ENCODE measurements at regions not wholly inside any gene's neighbourhood (a gene's known extent, or its start where the extent isn't known, plus 50 kb on each side); places are given as distances from the start of the nearest gene placed in this dataset.

- peak; percentile 32 for TF ChIP-seq CTCF (IDR thresholded peaks at IDR 0.05; ENCODE audit: low read depth, low read length)
- DNase-seq (ENCODE audit: extremely low read depth, low read depth): no peak
Measured at GRCh38 chr1:239952348-239953308, 139.1 kb upstream of the FMN2 start.

- DNase-seq (ENCODE audit: extremely low read depth, low read depth): no peak
- TF ChIP-seq CTCF (IDR thresholded peaks at IDR 0.05; ENCODE audit: low read depth, low read length): no peak
Measured at GRCh38 chr1:239954836-239955235, 136.8 kb upstream of the FMN2 start.

- TF ChIP-seq CTCF (IDR thresholded peaks at IDR 0.05; ENCODE audit: low read depth, low read length): no peak
Measured at GRCh38 chr1:239955431-239955830, 136.3 kb upstream of the FMN2 start.

GRCh38 chr1:239956263-239956662 is 135.4 kb upstream of the FMN2 start:
- no peak for DNase-seq (ENCODE audit: extremely low read depth, low read depth)

More at GRCh38 chr1:239955431-239955830, 136.3 kb upstream of the FMN2 start:
- DNase-seq (ENCODE audit: extremely low read depth, low read depth): no peak

GRCh38 chr1:239958063-239958462 is 133.6 kb upstream of the FMN2 start:
- DNase-seq (ENCODE audit: extremely low read depth, low read depth): no peak
- TF ChIP-seq CTCF (IDR thresholded peaks at IDR 0.05; ENCODE audit: low read depth, low read length): no peak

More at GRCh38 chr1:239956263-239956662, 135.4 kb upstream of the FMN2 start:
- TF ChIP-seq CTCF (IDR thresholded peaks at IDR 0.05; ENCODE audit: low read depth, low read length): no peak

GRCh38 chr1:239960366-239960765 is 131.3 kb upstream of the FMN2 start:
- no peak for DNase-seq (ENCODE audit: extremely low read depth, low read depth)
- no peak for TF ChIP-seq CTCF (IDR thresholded peaks at IDR 0.05; ENCODE audit: low read depth, low read length)

- TF ChIP-seq CTCF (IDR thresholded peaks at IDR 0.05; ENCODE audit: low read depth, low read length): no peak
- DNase-seq (ENCODE audit: extremely low read depth, low read depth): no peak
Measured at GRCh38 chr1:239963856-239964255, 127.8 kb upstream of the FMN2 start.

Measured in AG09319 (cell line).